WI38 (cell line): ENCODE measurements at regions not wholly inside any gene's neighbourhood (a gene's known extent, or its start where the extent isn't known, plus 50 kb on each side); places are given as distances from the start of the nearest gene placed in this dataset.

Source experiments
- H3K4me3 ChIP-seq: 2 replicates; pipeline ENCODE4 v1.5.1; 2011; ENCODE audit warnings: low read depth, mild to moderate bottlenecking, control low read depth, low read length
- TF ChIP-seq, protein P1 (sequence below): IDR thresholded peaks from 2 replicates; pipeline ENCODE4 v1.5.1; 2012; ENCODE audit warnings: low read depth, mild to moderate bottlenecking, control low read depth, low read length

DNA sequence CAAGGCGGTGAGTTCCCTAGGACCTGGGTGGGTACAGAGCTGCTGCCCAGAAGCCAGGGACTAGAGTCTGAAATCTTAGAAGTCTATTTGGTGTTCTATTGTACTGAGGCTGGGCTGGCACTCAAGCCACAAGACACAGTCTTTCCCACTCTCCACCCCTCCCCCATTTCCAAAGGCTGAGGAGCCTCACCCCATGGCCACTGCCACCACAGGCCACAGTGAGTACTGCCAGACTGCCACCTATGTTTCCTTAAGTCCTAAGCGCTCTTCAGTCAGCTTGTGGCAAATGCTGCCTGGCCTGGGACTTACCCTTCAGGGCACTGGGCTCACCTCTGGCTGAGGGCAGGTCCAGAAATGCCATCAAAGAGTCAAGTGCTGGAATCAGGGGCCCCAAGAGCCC lies 469.3 kb downstream of the HAO1 start:
- TF ChIP-seq, protein P1, sequence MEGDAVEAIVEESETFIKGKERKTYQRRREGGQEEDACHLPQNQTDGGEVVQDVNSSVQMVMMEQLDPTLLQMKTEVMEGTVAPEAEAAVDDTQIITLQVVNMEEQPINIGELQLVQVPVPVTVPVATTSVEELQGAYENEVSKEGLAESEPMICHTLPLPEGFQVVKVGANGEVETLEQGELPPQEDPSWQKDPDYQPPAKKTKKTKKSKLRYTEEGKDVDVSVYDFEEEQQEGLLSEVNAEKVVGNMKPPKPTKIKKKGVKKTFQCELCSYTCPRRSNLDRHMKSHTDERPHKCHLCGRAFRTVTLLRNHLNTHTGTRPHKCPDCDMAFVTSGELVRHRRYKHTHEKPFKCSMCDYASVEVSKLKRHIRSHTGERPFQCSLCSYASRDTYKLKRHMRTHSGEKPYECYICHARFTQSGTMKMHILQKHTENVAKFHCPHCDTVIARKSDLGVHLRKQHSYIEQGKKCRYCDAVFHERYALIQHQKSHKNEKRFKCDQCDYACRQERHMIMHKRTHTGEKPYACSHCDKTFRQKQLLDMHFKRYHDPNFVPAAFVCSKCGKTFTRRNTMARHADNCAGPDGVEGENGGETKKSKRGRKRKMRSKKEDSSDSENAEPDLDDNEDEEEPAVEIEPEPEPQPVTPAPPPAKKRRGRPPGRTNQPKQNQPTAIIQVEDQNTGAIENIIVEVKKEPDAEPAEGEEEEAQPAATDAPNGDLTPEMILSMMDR: no peak
- H3K4me3 ChIP-seq: no peak overlapping the region

DNA sequence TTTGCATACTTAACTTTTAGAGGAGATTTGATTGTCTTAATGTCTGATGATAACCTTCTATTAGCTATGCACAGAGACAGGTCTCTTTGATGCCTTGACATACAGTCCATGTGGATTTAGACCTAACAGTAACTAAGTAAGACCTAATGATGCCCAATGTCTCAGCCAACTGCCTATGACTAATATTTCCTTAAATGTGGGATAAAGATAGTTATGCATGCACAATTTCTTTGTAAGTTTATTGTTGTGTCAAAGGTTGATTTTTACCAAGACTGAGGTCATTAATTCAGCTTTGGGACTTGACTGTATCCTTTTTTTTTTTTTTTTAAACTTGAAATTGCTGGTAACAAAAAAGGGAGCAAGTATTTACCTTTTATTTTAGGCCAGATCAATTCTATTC lies 450.0 kb downstream of the HAO1 start:
- H3K4me3 ChIP-seq: no peak overlapping the region
- TF ChIP-seq, protein P1: no peak

GRCh38 chr20:7492257-7492656 lies 448.0 kb downstream of the HAO1 start:
- no peak overlapping the region for H3K4me3 ChIP-seq
- TF ChIP-seq, protein P1: no peak

GRCh38 chr20:7493311-7493710 lies 446.9 kb downstream of the HAO1 start:
- TF ChIP-seq, protein P1: no peak
- H3K4me3 ChIP-seq: no peak overlapping the region

- TF ChIP-seq, protein P1: no peak
- H3K4me3 ChIP-seq: no peak overlapping the region
These were observed 443.8 kb downstream of the HAO1 start for GRCh38 chr20:7496394-7496991.

- no peak overlapping the region for H3K4me3 ChIP-seq
These were observed 442.3 kb downstream of the HAO1 start for GRCh38 chr20:7497985-7498384.

GRCh38 chr20:7499201-7499600 lies 441.1 kb downstream of the HAO1 start:
- H3K4me3 ChIP-seq: no peak overlapping the region
- TF ChIP-seq, protein P1: no peak

More at GRCh38 chr20:7497985-7498384, 442.3 kb downstream of the HAO1 start:
- TF ChIP-seq, protein P1: no peak
